CD14-positive monocyte (primary cell): ENCODE measurements at regions not wholly inside any gene's neighbourhood (a gene's known extent, or its start where the extent isn't known, plus 50 kb on each side); places are given as distances from the start of the nearest gene placed in this dataset.

Source experiments
- DNase-seq, 3 donors: peaks; one replicate each; pipeline ENCODE4 v3.0.0-alpha.2; 2011 to 2022
- H2AFZ ChIP-seq: 2 replicates; pipeline ENCODE4 v1.6.0; 2012; ENCODE audit warnings: mild to moderate bottlenecking, low read depth, low read length, inconsistent platforms; ENCODE audit not compliant: insufficient read depth, poor library complexity, severe bottlenecking
- H3K27ac ChIP-seq, 2 donors: 1 replicate in 1 of 2; 2 replicates in 1 of 2; pipeline ENCODE4 v1.5.1; 2012 to 2013; ENCODE audit warnings: low read length in 2 of 2, control low read depth in 1 of 2, inconsistent platforms in 1 of 2, low read depth in 1 of 2, mild to moderate bottlenecking in 1 of 2
- H3K27me3 ChIP-seq, 2 donors: one replicate each; pipeline versions ENCODE4 v1.6.0 to v1.6.1; 2011 to 2013; ENCODE audit warnings: low read length in 2 of 2; ENCODE audit not compliant: control insufficient read depth in 2 of 2, insufficient read depth in 2 of 2
- H3K36me3 ChIP-seq, 2 donors: replicated peaks in 1 of 2; 1 replicate in 1 of 2; 2 replicates in 1 of 2; pipeline versions ENCODE4 v1.5.1 to v1.6.1; 2012 to 2013; ENCODE audit warnings: low read length in 2 of 2, control low read depth in 1 of 2, inconsistent platforms in 1 of 2, mild to moderate bottlenecking in 1 of 2; ENCODE audit not compliant: insufficient read depth in 2 of 2, control insufficient read depth in 1 of 2
- H3K4me1 ChIP-seq, 2 donors: 1 replicate in 1 of 2; 2 replicates in 1 of 2; pipeline versions ENCODE4 v1.5.1 to v1.6.1; 2012 to 2013; ENCODE audit warnings: low read length in 2 of 2, control low read depth in 1 of 2, inconsistent platforms in 1 of 2, mild to moderate bottlenecking in 1 of 2, moderate library complexity in 1 of 2; ENCODE audit not compliant: insufficient read depth in 2 of 2, control insufficient read depth in 1 of 2
- H3K4me2 ChIP-seq: replicated peaks from 2 replicates; pipeline ENCODE3; 2012; ENCODE audit warnings: low read length, moderate library complexity, mild to moderate bottlenecking; ENCODE audit not compliant: poor library complexity, severe bottlenecking; ENCODE audit errors: extremely low read depth
- H3K4me3 ChIP-seq, 3 experiments: fragments of 200-600 bp in 1 of 3; sonication (generic) in 1 of 3; replicated peaks in 1 of 3; 1 replicate in 2 of 3; 2 replicates in 1 of 3; pipeline ENCODE4 v1.5.1; 2011 to 2013; ENCODE audit warnings: low read length in 3 of 3, mild to moderate bottlenecking in 3 of 3, control low read depth in 2 of 3, low read depth in 2 of 3, inconsistent platforms in 1 of 3, moderate library complexity in 1 of 3
- H3K79me2 ChIP-seq: 2 replicates; pipeline ENCODE4 v1.6.0; 2012; ENCODE audit warnings: mild to moderate bottlenecking, control low read depth, inconsistent platforms, low read length, moderate library complexity; ENCODE audit not compliant: insufficient read depth
- H3K9ac ChIP-seq: 2 replicates; pipeline ENCODE4 v1.6.0; 2017; ENCODE audit warnings: low read length, mild to moderate bottlenecking; ENCODE audit not compliant: insufficient read depth, poor library complexity, severe bottlenecking
- H3K9me3 ChIP-seq, 2 donors: replicated peaks in 1 of 2; 1 replicate in 1 of 2; 2 replicates in 1 of 2; pipeline versions ENCODE4 v1.5.1 to v1.6.1; 2012 to 2013; ENCODE audit warnings: low read length in 2 of 2, control low read depth in 1 of 2; ENCODE audit not compliant: control insufficient read depth in 1 of 2, insufficient read depth in 1 of 2
- H4K20me1 ChIP-seq: 2 replicates; pipeline ENCODE4 v1.6.0; 2012; ENCODE audit warnings: mild to moderate bottlenecking, low read length, control low read depth, moderate library complexity; ENCODE audit not compliant: insufficient read depth
- H3K27ac Mint-ChIP-seq, 7 donors: one replicate each; pipeline ENCODE4 v1.8.0; 2020; ENCODE audit warnings: mild to moderate bottlenecking in 7 of 7, mixed read lengths in 7 of 7, moderate library complexity in 6 of 7, inconsistent platforms in 2 of 7
- H3K27me3 Mint-ChIP-seq, 3 donors: one replicate each; pipeline ENCODE4 v1.8.0; 2021 to 2022; ENCODE audit warnings: low read depth in 3 of 3, mild to moderate bottlenecking in 3 of 3, mixed read lengths in 3 of 3, moderate library complexity in 3 of 3, inconsistent platforms in 1 of 3
- H3K36me3 Mint-ChIP-seq, 2 donors: one replicate each; pipeline ENCODE4 v1.8.0; 2020; ENCODE audit warnings: mixed read lengths in 2 of 2, inconsistent platforms in 1 of 2, mild to moderate bottlenecking in 1 of 2
- H3K4me1 Mint-ChIP-seq: one replicate; pipeline ENCODE4 v1.8.0; 2020; ENCODE audit warnings: mild to moderate bottlenecking, mixed read lengths
- H3K4me3 Mint-ChIP-seq, 2 donors: one replicate each; pipeline ENCODE4 v1.8.0; 2020; ENCODE audit warnings: mild to moderate bottlenecking in 2 of 2, mixed read lengths in 2 of 2, moderate library complexity in 1 of 2
- H3K9me3 Mint-ChIP-seq, 7 donors: one replicate each; pipeline ENCODE4 v1.8.0; 2020 to 2022; ENCODE audit warnings: mixed read lengths in 7 of 7, mild to moderate bottlenecking in 6 of 7, moderate library complexity in 6 of 7, inconsistent platforms in 2 of 7
- WGBS: methylation state at CpG from one replicate; pipeline ENCODE4 v1.1.5; 2013; ENCODE audit warnings: missing lambda C conversion rate; ENCODE audit not compliant: insufficient coverage; 5-methylcytosine and 5-hydroxymethylcytosine counted together
- intact Hi-C, 2 donors: fragments of 100-400 bp; cut with micrococcal nuclease; formaldehyde crosslinking; loops; one replicate each; pipeline versions ENCODE4 v1.15.0 to v1.15.1; 2023
- TF ChIP-seq, protein P1 (sequence below): fragments of 200-600 bp; IDR thresholded peaks from one replicate; pipeline ENCODE4 v1.8.0; 2022; ENCODE audit warnings: antibody characterized with exemption, mild to moderate bottlenecking

DNA sequence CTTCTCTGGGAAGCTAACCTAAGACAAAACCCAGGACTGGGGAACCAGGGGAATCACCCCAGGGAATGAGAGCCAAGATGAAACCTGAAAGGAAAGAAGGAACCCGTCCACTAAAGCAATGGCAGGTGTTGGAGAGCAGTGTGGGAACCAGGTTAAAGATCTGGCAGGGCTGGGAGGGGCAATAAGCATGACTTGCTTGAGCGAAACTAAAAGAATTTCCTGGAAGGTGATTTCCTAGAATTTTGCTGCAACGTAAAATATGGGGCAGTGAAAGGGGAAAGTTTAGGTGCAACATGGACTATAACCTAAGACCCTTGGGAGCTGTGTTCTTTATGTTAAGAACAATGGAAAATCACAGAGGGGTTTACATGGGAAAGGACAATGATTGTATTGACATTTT lies 126.2 kb upstream of the SSTR4 start:
- H3K4me3 ChIP-seq, result no peak overlapping the region
- Mint-ChIP-seq H3K27ac (no peak overlapping the region), H3K9me3 (peaks cover 1 to 11% (median 4%) of the 10 kb centered on the region in 7 donors), H3K27me3 (peaks cover 2 to 13% (median 4%) of the 10 kb centered on the region in 3 donors), H3K4me1 (no peaks in the 10 kb centered on the region), H3K4me3 (no peak overlapping the region), H3K36me3 (no peaks in the 10 kb centered on the region)
- H3K79me2 ChIP-seq, result no peaks in the 10 kb centered on the region
- H3K27ac ChIP-seq, result no peak overlapping the region
- no peak overlapping the region for H2AFZ ChIP-seq
- H3K4me2 ChIP-seq, result no peak overlapping the region
- H3K9ac ChIP-seq, result no peak overlapping the region
- peaks cover 6 to 7% of the 10 kb centered on the region in 2 donors for H3K27me3 ChIP-seq
- no peaks in the 10 kb centered on the region for H3K36me3 ChIP-seq
- TF ChIP-seq, protein P1, sequence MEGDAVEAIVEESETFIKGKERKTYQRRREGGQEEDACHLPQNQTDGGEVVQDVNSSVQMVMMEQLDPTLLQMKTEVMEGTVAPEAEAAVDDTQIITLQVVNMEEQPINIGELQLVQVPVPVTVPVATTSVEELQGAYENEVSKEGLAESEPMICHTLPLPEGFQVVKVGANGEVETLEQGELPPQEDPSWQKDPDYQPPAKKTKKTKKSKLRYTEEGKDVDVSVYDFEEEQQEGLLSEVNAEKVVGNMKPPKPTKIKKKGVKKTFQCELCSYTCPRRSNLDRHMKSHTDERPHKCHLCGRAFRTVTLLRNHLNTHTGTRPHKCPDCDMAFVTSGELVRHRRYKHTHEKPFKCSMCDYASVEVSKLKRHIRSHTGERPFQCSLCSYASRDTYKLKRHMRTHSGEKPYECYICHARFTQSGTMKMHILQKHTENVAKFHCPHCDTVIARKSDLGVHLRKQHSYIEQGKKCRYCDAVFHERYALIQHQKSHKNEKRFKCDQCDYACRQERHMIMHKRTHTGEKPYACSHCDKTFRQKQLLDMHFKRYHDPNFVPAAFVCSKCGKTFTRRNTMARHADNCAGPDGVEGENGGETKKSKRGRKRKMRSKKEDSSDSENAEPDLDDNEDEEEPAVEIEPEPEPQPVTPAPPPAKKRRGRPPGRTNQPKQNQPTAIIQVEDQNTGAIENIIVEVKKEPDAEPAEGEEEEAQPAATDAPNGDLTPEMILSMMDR, result no peak
- no peaks in the 10 kb centered on the region for H4K20me1 ChIP-seq
- no peaks in the 10 kb centered on the region for H3K9me3 ChIP-seq
- H3K4me1 ChIP-seq, result no peaks in the 10 kb centered on the region
- intact Hi-C loops, result no loop called here
- no peak for DNase-seq
- WGBS, result 79% methylated on average over 3 of the region's 3 CpGs

- intact Hi-C loops, result no loop called here
- H3K4me2 ChIP-seq, result no peak overlapping the region
- peaks cover 2 to 15% (median 7%) of the 10 kb centered on the region in 7 donors for H3K9me3 Mint-ChIP-seq
Measured at GRCh38 chr20:22909436-22909835, 125.7 kb upstream of the SSTR4 start.

More at GRCh38 chr20:22909436-22909835, 125.7 kb upstream of the SSTR4 start:
- Histone ChIP-seq H2AFZ (no peak overlapping the region), H3K36me3 (no peaks in the 10 kb centered on the region), H3K4me3 (no peak overlapping the region), H3K4me1 (no peaks in the 10 kb centered on the region), H3K27ac (no peak overlapping the region), H3K9me3 (no peaks in the 10 kb centered on the region), H3K27me3 (peaks cover 7 to 9% of the 10 kb centered on the region in 2 donors), H3K9ac (no peak overlapping the region), H3K79me2 (no peaks in the 10 kb centered on the region), H4K20me1 (no peaks in the 10 kb centered on the region)
- H3K27ac Mint-ChIP-seq, result no peak overlapping the region
- peaks cover 2 to 13% (median 8%) of the 10 kb centered on the region in 3 donors for H3K27me3 Mint-ChIP-seq
- TF ChIP-seq, protein P1, result no peak
- no peaks in the 10 kb centered on the region for H3K4me1 Mint-ChIP-seq
- no peak for DNase-seq
- no peak overlapping the region for H3K4me3 Mint-ChIP-seq
- H3K36me3 Mint-ChIP-seq, result no peaks in the 10 kb centered on the region
